ENCODE measurements at regions not wholly inside any gene's neighbourhood (a gene's known extent, or its start where the extent isn't known, plus 50 kb on each side); places are given as distances from the start of the nearest gene placed in this dataset.

- Histone ChIP-seq H2AFZ (ENCODE audit: control insufficient read depth, low read depth, low read length) (no peak overlapping the region), H3K9me3 (replicated peaks; ENCODE audit: control insufficient read depth, insufficient read depth, low read length) (no peaks in the 10 kb centered on the region), H3K36me3 (ENCODE audit: control insufficient read depth in 2 of 2, insufficient read depth in 2 of 2, low read length in 1 of 2) (no peaks in the 10 kb centered on the region), H3K27me3 (replicated peaks in 1 of 2; ENCODE audit: control insufficient read depth in 2 of 2, insufficient read depth in 2 of 2, low read length in 1 of 2) (no peaks in the 10 kb centered on the region), H3K9ac (ENCODE audit: control insufficient read depth, insufficient read depth, low read length) (no peak overlapping the region), H3K27ac (ENCODE audit: control insufficient read depth, insufficient read depth) (no peak overlapping the region), H3K4me2 (ENCODE audit: control insufficient read depth, insufficient read depth) (no peak overlapping the region), H4K20me1 (ENCODE audit: control insufficient read depth, insufficient read depth) (no peaks in the 10 kb centered on the region), H3K4me1 (ENCODE audit: control insufficient read depth, insufficient read depth, low read length) (no peaks in the 10 kb centered on the region), H3K4me3 (no peak overlapping the region), H3K79me2 (ENCODE audit: control insufficient read depth, insufficient read depth, low read length) (no peaks in the 10 kb centered on the region)
- SMC1A ChIA-PET (ENCODE audit: uncharacterized antibody, unreplicated experiment), result interaction anchor here (0.5 to 1.9 kb wide), 5 partner anchors 11 to 836 kb away, joined by 3 to 9 read pairs (median 3); no protein-coding TSS in a partner anchor
- ATAC-seq (peak; percentile 82), DNase-seq (ENCODE audit: low read depth, low spot score) (peak; percentile 13), FAIRE-seq (no peak)
- RAD21 ChIA-PET (ENCODE audit: unreplicated experiment), result interaction anchor here (1.0 kb wide), 1 partner anchor 146 kb away, joined by 3 read pairs; no protein-coding TSS in a partner anchor
- TF ChIP-seq NR2C1 (IDR thresholded peaks at IDR 0.05) (peak; percentile 38; the same call in 1 of the 2 replicates), NFYB (IDR thresholded peaks at IDR 0.05; ENCODE audit: insufficient read depth, low read depth, low read length) (no peak), E2F8 (IDR thresholded peaks at IDR 0.05; ENCODE audit: low read depth, partially characterized antibody) (no peak), NR2F1 (conservative IDR thresholded peaks at IDR 0.05) (peak; percentile 78)
- WGBS (ENCODE audit: insufficient coverage, insufficient replicate concordance, low lambda C conversion rate, missing lambda C conversion rate), result 3% methylated on average over 4 of the region's 4 CpGs
- CTCF ChIA-PET, result interaction anchor here (1.2 to 2.9 kb wide), 2 partner anchors 11 to 28 kb away, joined by 3 to 9 read pairs; no protein-coding TSS in a partner anchor
- intact Hi-C loops (cut with micrococcal nuclease; ENCODE audit: unreplicated experiment), result no loop called here
- POLR2A ChIA-PET, result no interaction called here
- in situ Hi-C loops (cut with MboI), result no loop called here
- no TSS peak for BruUV-seq (replicated peaks)
These were observed 523.9 kb upstream of the AGTR1 start for GRCh38 chr3:148173851-148174250.

- no peak overlapping the region for H3K4me2 ChIP-seq (ENCODE audit: control insufficient read depth, insufficient read depth)
- DNase-seq (ENCODE audit: low read depth, low spot score) (no peak), FAIRE-seq (no peak), ATAC-seq (no peak)
- H2AFZ ChIP-seq (ENCODE audit: control insufficient read depth, low read depth, low read length), result no peak overlapping the region
- in situ Hi-C loops (cut with MboI), result no loop called here
- no peaks in the 10 kb centered on the region for H4K20me1 ChIP-seq (ENCODE audit: control insufficient read depth, insufficient read depth)
- no peaks in the 10 kb centered on the region for H3K9me3 ChIP-seq (replicated peaks; ENCODE audit: control insufficient read depth, insufficient read depth, low read length)
- SMC1A ChIA-PET (ENCODE audit: uncharacterized antibody, unreplicated experiment), result interaction anchor here (0.6 to 1.3 kb wide), 3 partner anchors 10 to 17 kb away, joined by 3 read pairs; no protein-coding TSS in a partner anchor
- no peak overlapping the region for H3K27ac ChIP-seq (ENCODE audit: control insufficient read depth, insufficient read depth)
- no peak overlapping the region for H3K4me3 ChIP-seq
- H3K27me3 ChIP-seq (replicated peaks in 1 of 2; ENCODE audit: control insufficient read depth in 2 of 2, insufficient read depth in 2 of 2, low read length in 1 of 2), result no peaks in the 10 kb centered on the region
- intact Hi-C loops (cut with micrococcal nuclease; ENCODE audit: unreplicated experiment), result no loop called here
- no peaks in the 10 kb centered on the region for H3K79me2 ChIP-seq (ENCODE audit: control insufficient read depth, insufficient read depth, low read length)
- POLR2A ChIA-PET, result no interaction called here
- H3K4me1 ChIP-seq (ENCODE audit: control insufficient read depth, insufficient read depth, low read length), result no peaks in the 10 kb centered on the region
- TF ChIP-seq ZNF687 (IDR thresholded peaks at IDR 0.05) (no peak), PAX8 (IDR thresholded peaks at IDR 0.05) (no peak), JUNB (IDR thresholded peaks at IDR 0.05) (no peak)
- CTCF ChIA-PET, result interaction anchor here (0.7 to 2.9 kb wide), 2 partner anchors 10 to 50 kb away, joined by 3 to 9 read pairs; no protein-coding TSS in a partner anchor
- RAD21 ChIA-PET (ENCODE audit: unreplicated experiment), result no interaction called here
- H3K9ac ChIP-seq (ENCODE audit: control insufficient read depth, insufficient read depth, low read length), result no peak overlapping the region
- no TSS peak for BruUV-seq (replicated peaks)
- H3K36me3 ChIP-seq (ENCODE audit: control insufficient read depth in 2 of 2, insufficient read depth in 2 of 2, low read length in 1 of 2), result no peaks in the 10 kb centered on the region
These were observed 522.5 kb upstream of the AGTR1 start for GRCh38 chr3:148175214-148175613.
